ENCODE measurements at regions not wholly inside any gene's neighbourhood (a gene's known extent, or its start where the extent isn't known, plus 50 kb on each side); places are given as distances from the start of the nearest gene placed in this dataset.

- TF ChIP-seq EZH2 (IDR thresholded peaks at IDR 0.05) (no peak), POLR2AphosphoS5 (IDR thresholded peaks at IDR 0.05; ENCODE audit: borderline replicate concordance, low read depth, low read length) (no peak)
Observed at GRCh38 chr4:180148737-180149136, 2094.5 kb upstream of the TENM3 start.
